ENCODE measurements at regions not wholly inside any gene's neighbourhood (a gene's known extent, or its start where the extent isn't known, plus 50 kb on each side); places are given as distances from the start of the nearest gene placed in this dataset.
"Not testable (repeated sequence)": the region's sequence is repeated elsewhere in the genome, so short reads cannot be mapped to it uniquely, and the experiment has no call there.

DNA sequence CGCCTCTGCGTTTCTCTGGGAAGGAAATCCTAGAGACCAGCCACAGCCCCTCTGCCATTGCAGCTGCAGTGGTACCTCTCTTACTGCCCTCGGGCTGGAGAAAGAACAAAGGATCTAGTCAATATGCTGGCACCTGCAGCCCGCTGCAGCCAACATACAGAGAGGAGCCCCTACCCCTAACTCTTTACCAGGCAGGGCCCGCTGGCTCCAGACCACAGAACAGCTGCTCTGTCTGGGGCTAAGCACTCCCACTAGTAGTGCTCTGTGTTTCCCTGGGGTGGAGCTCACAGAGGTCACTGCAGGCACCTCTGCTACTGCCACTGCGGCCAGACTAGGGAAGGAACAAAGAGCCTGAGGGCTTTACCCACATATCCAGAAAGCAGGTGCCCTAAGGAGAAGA, 93.8 kb upstream of the IMPG1 start:
- DNase-seq (ENCODE audit: low spot score) = no peak
- TF ChIP-seq, protein P1, sequence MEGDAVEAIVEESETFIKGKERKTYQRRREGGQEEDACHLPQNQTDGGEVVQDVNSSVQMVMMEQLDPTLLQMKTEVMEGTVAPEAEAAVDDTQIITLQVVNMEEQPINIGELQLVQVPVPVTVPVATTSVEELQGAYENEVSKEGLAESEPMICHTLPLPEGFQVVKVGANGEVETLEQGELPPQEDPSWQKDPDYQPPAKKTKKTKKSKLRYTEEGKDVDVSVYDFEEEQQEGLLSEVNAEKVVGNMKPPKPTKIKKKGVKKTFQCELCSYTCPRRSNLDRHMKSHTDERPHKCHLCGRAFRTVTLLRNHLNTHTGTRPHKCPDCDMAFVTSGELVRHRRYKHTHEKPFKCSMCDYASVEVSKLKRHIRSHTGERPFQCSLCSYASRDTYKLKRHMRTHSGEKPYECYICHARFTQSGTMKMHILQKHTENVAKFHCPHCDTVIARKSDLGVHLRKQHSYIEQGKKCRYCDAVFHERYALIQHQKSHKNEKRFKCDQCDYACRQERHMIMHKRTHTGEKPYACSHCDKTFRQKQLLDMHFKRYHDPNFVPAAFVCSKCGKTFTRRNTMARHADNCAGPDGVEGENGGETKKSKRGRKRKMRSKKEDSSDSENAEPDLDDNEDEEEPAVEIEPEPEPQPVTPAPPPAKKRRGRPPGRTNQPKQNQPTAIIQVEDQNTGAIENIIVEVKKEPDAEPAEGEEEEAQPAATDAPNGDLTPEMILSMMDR (IDR thresholded peaks at IDR 0.05; ENCODE audit: borderline replicate concordance, control extremely low read depth, extremely low read depth, insufficient read depth, missing control alignments) = no peak
- in situ Hi-C loops (cut with MboI; ENCODE audit: low sequenced_read_pairs, unreplicated experiment) = no loop called here

DNA sequence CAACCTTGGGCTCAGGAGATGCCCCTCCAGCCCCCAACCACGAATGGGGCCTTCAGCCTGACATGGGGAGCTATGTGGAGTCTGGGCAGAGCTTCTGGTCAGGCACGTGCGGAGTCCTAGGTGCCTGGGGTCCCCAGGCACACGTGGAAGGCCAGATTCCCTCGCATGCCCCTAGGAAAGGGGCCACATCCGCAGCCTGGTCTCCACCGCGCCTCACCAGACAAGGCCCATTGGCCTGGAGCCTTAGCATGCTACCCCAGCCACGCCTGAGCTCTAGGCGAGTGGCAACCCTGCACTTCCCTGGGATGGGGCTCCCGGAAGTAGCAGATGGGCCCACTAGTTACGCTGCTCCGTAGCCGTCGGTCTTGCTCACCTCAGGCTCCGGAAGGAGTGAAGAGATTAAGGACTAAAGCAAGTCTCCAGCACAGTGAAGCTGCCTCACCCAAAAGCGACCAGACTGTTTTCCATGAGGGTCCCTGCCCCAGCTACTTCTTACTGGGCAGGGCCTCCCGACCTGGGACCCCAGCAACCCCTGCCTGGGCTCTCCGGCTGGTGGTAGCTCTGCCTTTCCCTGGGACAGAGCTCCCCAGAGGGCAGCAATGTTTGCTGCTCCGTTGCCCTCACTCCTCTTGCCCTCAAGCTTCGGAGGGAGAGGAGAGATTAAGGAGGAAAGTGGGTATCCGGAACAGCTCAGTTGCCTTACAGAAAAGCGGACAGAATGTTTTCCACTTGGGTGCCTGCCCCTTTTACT, 93.2 kb upstream of the IMPG1 start:
- TF ChIP-seq, protein P1 (IDR thresholded peaks at IDR 0.05; ENCODE audit: borderline replicate concordance, control extremely low read depth, extremely low read depth, insufficient read depth, missing control alignments) = no peak
- DNase-seq (ENCODE audit: low spot score) = no peak
- in situ Hi-C loops (cut with MboI; ENCODE audit: low sequenced_read_pairs, unreplicated experiment) = no loop called here

DNA sequence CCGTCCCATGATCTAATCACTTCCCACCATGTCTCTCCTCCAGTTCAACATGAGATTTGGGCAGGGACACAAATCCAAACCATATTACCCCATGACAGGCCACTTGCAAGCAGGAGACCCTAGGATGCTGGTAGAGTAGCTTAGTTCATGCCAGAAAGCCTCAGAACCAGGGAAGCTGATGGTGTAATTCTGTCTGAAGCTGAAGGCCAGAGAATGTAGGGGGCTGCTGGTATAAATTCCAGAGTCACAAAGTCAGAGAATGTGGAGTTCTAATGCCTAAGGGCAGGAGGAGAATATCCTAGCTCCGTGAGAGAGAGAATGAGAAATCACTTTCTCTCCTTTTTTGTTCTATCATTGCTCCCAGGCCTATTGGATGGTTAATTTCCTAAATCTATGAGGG, 90.3 kb upstream of the IMPG1 start:
- TF ChIP-seq, protein P1 (IDR thresholded peaks at IDR 0.05; ENCODE audit: borderline replicate concordance, control extremely low read depth, extremely low read depth, insufficient read depth, missing control alignments) = no peak
- no peak for DNase-seq (ENCODE audit: low spot score)
- in situ Hi-C loops (cut with MboI; ENCODE audit: low sequenced_read_pairs, unreplicated experiment) = no loop called here

DNA sequence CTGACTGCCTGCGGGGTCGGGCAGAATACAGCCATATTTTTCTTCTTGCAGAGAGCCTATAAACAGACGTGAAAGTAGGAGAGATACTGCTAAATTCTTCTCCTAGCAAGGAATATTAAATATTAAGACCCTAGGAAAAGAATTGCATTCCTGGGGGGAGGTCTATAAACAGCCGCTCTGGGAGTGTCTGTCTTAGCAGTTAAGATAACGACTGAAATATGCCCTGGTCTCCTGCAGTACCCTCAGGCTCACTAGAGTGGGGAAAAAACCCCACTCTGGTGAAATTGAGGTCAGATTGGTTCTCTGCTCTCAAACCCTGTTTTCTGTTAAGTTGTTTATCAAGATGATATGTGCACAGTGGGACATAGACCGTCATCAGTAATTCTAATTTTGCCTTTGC, 85.3 kb upstream of the IMPG1 start:
- in situ Hi-C loops (cut with MboI; ENCODE audit: low sequenced_read_pairs, unreplicated experiment); DNase-seq (ENCODE audit: low spot score): not testable (repeated sequence)

DNA sequence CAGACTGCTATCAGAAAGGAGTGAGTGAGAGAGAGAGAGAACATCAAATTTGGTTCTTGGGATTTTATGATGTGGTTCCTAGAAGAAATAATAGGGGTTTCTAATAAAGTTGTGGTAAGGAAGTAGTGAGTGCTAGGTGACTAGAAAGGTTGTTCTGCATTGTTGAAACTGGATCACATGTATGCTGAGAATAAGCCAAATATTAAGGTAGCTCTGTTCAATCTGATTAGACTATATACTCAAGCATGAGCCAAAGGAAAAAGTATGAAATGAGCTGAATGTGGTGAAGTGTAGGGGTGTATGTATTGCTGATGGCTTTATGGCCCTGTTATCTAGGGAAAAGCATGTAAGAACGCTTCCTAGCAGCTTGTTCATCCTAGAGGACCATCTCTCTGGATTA, 63.0 kb upstream of the IMPG1 start:
- TF ChIP-seq, protein P1 (IDR thresholded peaks at IDR 0.05; ENCODE audit: borderline replicate concordance, control extremely low read depth, extremely low read depth, insufficient read depth, missing control alignments) = no peak
- DNase-seq (ENCODE audit: low spot score) = no peak
- in situ Hi-C loops (cut with MboI; ENCODE audit: low sequenced_read_pairs, unreplicated experiment) = no loop called here

DNA sequence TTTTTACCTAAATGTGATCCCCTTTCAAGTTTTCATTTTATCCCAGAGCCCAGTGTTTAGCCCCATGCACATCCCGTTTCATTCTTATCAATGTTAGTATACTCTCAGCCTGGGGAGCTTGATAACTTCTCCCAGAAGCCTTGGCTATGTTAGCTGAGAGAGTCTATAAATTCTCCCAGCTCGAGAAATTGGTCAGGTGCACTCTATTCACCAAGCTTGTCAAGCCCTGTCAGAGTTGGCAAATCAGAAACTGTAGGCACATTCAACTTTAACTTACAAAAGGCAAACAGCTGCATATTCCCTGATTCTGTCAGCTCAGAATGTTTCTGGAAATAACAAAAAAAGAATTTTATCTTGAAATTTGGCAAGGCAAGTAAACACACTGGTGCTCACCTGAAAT, 62.2 kb upstream of the IMPG1 start:
- no peak for DNase-seq (ENCODE audit: low spot score)
- TF ChIP-seq, protein P1 (IDR thresholded peaks at IDR 0.05; ENCODE audit: borderline replicate concordance, control extremely low read depth, extremely low read depth, insufficient read depth, missing control alignments) = no peak
- in situ Hi-C loops (cut with MboI; ENCODE audit: low sequenced_read_pairs, unreplicated experiment) = no loop called here

DNA sequence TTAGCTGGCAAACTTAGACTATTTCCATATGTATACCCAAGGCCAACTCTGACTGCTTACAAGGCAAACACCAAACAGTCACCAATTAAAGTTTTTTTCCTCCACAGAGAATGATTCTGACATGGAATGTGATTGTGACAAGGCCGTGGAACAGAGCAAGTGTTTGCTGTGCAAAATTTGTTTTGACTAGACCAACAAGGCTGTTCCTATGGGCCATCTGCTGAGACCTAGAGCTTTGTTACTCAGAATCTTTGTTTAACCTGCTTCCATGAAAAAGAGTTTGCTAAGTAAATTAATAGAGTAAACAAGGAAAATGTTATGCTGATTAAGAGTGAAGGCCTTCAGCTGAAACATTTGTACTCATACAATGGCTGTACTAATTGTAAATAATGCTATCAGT, 51.6 kb upstream of the IMPG1 start:
- in situ Hi-C loops (cut with MboI; ENCODE audit: low sequenced_read_pairs, unreplicated experiment) = no loop called here
- TF ChIP-seq, protein P1 (IDR thresholded peaks at IDR 0.05; ENCODE audit: borderline replicate concordance, control extremely low read depth, extremely low read depth, insufficient read depth, missing control alignments) = no peak
- no peak for DNase-seq (ENCODE audit: low spot score)

Data from GM13976 (cell line).